ENCODE measurements at regions not wholly inside any gene's neighbourhood (a gene's known extent, or its start where the extent isn't known, plus 50 kb on each side); places are given as distances from the start of the nearest gene placed in this dataset.

DNA sequence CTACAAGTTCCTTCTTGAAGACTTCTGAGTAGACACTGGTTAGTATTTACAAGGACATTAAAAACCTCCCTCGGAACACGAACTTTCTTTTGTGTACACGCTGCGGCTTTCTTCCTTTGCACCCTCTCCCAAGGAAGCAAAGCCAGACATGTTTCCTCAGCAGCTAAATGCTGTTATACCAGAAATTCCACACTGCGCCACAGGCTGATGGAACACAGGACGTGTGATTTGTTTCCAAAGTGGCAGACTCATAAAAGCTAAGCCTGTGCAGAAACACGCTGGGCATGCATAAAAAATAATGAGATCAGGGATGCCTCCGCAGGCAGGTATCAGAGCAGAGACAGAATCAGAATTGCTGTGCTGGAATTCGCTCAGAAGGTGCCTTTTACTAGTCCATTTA, 73.0 kb upstream of the RGPD5 start:
- TF ChIP-seq, protein P1, sequence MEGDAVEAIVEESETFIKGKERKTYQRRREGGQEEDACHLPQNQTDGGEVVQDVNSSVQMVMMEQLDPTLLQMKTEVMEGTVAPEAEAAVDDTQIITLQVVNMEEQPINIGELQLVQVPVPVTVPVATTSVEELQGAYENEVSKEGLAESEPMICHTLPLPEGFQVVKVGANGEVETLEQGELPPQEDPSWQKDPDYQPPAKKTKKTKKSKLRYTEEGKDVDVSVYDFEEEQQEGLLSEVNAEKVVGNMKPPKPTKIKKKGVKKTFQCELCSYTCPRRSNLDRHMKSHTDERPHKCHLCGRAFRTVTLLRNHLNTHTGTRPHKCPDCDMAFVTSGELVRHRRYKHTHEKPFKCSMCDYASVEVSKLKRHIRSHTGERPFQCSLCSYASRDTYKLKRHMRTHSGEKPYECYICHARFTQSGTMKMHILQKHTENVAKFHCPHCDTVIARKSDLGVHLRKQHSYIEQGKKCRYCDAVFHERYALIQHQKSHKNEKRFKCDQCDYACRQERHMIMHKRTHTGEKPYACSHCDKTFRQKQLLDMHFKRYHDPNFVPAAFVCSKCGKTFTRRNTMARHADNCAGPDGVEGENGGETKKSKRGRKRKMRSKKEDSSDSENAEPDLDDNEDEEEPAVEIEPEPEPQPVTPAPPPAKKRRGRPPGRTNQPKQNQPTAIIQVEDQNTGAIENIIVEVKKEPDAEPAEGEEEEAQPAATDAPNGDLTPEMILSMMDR (IDR thresholded peaks at IDR 0.05; ENCODE audit: low read length) = no peak
- TF ChIP-seq EZH2phosphoT487 (IDR thresholded peaks at IDR 0.05; ENCODE audit: low read length) (no peak), EZH2 (optimal IDR thresholded peaks at IDR 0.05; ENCODE audit: low read depth, low read length) (no peak)
